ENCODE measurements at regions not wholly inside any gene's neighbourhood (a gene's known extent, or its start where the extent isn't known, plus 50 kb on each side); places are given as distances from the start of the nearest gene placed in this dataset.

DNA sequence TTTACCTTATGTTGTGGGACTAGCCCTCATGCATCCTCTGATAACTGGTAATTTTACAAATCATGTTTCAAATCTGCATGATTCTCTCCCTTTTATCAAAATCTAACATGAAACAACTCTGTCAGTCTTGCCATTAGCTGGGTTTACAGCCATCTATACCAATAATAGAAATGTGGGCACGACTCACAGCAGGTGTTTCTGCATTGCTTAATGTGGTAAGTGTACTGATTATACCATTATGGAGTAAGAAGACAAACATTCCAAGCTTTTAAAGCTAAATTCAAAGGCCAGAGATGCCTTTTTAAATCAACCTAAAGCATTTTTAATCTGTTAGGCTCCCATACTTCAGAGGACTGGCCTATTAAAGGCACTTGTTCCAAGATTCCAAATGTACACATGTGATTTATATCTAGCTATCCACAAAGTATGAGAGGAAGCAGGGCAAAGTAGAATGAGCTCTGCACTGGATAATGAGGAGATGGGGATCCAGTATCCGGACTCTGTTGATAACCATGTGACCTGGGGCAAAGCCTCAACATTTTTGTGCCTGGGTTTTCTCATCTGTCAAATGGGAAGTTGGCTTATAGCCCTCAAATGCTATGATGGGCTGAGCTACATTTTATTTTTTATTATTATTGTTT is 52.3 kb upstream of the FUT8 start:
- DNase-seq: no peak

DNA sequence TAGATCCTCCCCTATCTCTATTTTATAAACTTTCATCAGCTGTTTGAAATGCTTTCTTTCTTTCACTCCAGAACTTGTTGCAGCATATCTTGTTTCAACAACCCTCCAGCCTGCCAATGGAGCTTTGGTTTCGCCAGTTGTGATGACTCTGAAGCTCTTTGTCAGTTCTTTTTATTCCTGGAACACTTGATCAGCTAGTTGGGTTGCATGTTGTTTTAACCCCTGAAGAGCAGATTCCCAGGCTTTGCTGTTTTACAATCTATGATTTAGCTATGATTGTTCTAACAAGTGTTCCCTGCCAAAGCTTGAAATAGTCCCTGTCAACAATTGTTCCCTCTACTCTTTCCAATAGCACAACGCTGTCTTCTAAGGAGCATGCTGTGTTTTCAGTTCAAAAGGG is 50.6 kb upstream of the FUT8 start:
- no peak for DNase-seq

All from GOT3 (cell line).